ENCODE measurements at regions not wholly inside any gene's neighbourhood (a gene's known extent, or its start where the extent isn't known, plus 50 kb on each side); places are given as distances from the start of the nearest gene placed in this dataset.

DNA sequence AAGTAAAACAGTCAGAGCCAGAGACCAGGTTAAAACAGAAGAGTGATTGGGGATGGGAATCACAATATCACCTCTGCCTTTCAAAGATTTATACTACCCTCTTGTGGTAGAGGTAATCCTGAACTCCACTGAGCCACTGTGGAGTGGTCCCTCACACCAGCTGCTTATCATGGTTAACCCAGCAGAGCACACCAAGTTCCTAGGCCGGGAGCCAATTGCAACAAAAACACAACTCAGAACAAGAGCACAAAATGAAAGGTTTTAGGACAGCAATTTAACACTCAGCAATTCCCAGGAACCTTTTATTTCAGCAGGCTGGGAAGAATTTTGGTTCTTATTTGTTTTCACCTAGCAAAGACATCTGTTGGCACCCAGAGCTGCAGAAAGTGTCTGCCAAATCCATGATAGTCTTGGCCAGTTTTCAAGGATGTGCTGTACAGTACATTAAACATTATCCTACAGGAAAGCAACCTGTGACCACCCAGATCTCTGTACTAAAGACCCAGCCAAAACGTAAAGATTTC is 220.5 kb upstream of the ATXN7L3B start:
- TF ChIP-seq JUND (IDR thresholded peaks at IDR 0.05; ENCODE audit: low read depth): no peak
- in situ Hi-C loops (cut with HindIII; ENCODE audit: low pct_unique_long_range_greater_than_20kb, low sequenced_read_pairs): no loop called here
- peak; percentile 24 to 67 for DNase-seq (ENCODE audit: low read depth in 1 of 2, low spot score in 1 of 2)

GRCh38 chr12:74317741-74318140 is 219.9 kb upstream of the ATXN7L3B start:
- in situ Hi-C loops (cut with HindIII; ENCODE audit: low pct_unique_long_range_greater_than_20kb, low sequenced_read_pairs): no loop called here
- DNase-seq (ENCODE audit: low read depth in 1 of 2, low spot score in 1 of 2): no peak
- no peak for TF ChIP-seq JUND (IDR thresholded peaks at IDR 0.05; ENCODE audit: low read depth)

GRCh38 chr12:74319886-74320285 is 217.7 kb upstream of the ATXN7L3B start:
- no peak for DNase-seq (ENCODE audit: low read depth in 1 of 2, low spot score in 1 of 2)
- in situ Hi-C loops (cut with HindIII; ENCODE audit: low pct_unique_long_range_greater_than_20kb, low sequenced_read_pairs): no loop called here
- no peak for TF ChIP-seq JUND (IDR thresholded peaks at IDR 0.05; ENCODE audit: low read depth)

- in situ Hi-C loops (cut with HindIII; ENCODE audit: low pct_unique_long_range_greater_than_20kb, low sequenced_read_pairs): no loop called here
- no peak for DNase-seq (ENCODE audit: low read depth in 1 of 2, low spot score in 1 of 2)
- TF ChIP-seq JUND (IDR thresholded peaks at IDR 0.05; ENCODE audit: low read depth): no peak
These were observed 216.3 kb upstream of the ATXN7L3B start for GRCh38 chr12:74321381-74321780.

DNA sequence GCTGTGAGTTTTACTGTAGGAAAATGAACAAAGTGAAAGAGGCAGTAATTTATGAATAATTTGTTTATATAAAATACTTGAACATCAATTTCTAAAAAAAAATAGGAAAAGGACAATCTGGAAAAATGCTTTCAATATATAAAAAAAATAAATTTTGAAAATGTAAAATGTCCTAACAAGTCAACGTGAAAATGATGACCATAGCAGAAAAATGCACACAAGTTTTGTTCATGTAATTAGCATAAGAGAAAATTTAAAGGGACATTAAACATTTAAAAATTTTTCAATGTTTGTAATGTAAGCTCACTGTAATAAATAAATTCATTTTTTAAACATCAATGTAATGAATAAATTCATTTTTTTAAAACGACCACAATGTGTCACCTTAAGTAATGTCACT is 214.8 kb upstream of the ATXN7L3B start:
- no peak for DNase-seq (ENCODE audit: low read depth in 1 of 2, low spot score in 1 of 2)
- no peak for TF ChIP-seq JUND (IDR thresholded peaks at IDR 0.05; ENCODE audit: low read depth)
- in situ Hi-C loops (cut with HindIII; ENCODE audit: low pct_unique_long_range_greater_than_20kb, low sequenced_read_pairs): no loop called here

- in situ Hi-C loops (cut with HindIII; ENCODE audit: low pct_unique_long_range_greater_than_20kb, low sequenced_read_pairs): no loop called here
- DNase-seq (ENCODE audit: low read depth in 1 of 2, low spot score in 1 of 2): peak in 1 of 2 experiments; percentile 47
- no peak for TF ChIP-seq JUND (IDR thresholded peaks at IDR 0.05; ENCODE audit: low read depth)
These were observed 209.0 kb upstream of the ATXN7L3B start for GRCh38 chr12:74328623-74329022.

- no peak for TF ChIP-seq JUND (IDR thresholded peaks at IDR 0.05; ENCODE audit: low read depth)
- in situ Hi-C loops (cut with HindIII; ENCODE audit: low pct_unique_long_range_greater_than_20kb, low sequenced_read_pairs): no loop called here
- DNase-seq (ENCODE audit: low read depth in 1 of 2, low spot score in 1 of 2): peak in 1 of 2 experiments; percentile 24
These were observed 202.9 kb upstream of the ATXN7L3B start for GRCh38 chr12:74334780-74335179.

- DNase-seq (ENCODE audit: low read depth in 1 of 2, low spot score in 1 of 2): no peak
- in situ Hi-C loops (cut with HindIII; ENCODE audit: low pct_unique_long_range_greater_than_20kb, low sequenced_read_pairs): no loop called here
- no peak for TF ChIP-seq JUND (IDR thresholded peaks at IDR 0.05; ENCODE audit: low read depth)
These were observed 199.7 kb upstream of the ATXN7L3B start for GRCh38 chr12:74337951-74338350.

- DNase-seq (ENCODE audit: low read depth in 1 of 2, low spot score in 1 of 2): no peak
- in situ Hi-C loops (cut with HindIII; ENCODE audit: low pct_unique_long_range_greater_than_20kb, low sequenced_read_pairs): no loop called here
- no peak for TF ChIP-seq JUND (IDR thresholded peaks at IDR 0.05; ENCODE audit: low read depth)
These were observed 198.4 kb upstream of the ATXN7L3B start for GRCh38 chr12:74339211-74339610.

- no peak for DNase-seq (ENCODE audit: low read depth in 1 of 2, low spot score in 1 of 2)
- in situ Hi-C loops (cut with HindIII; ENCODE audit: low pct_unique_long_range_greater_than_20kb, low sequenced_read_pairs): no loop called here
- TF ChIP-seq JUND (IDR thresholded peaks at IDR 0.05; ENCODE audit: low read depth): no peak
These were observed 187.7 kb upstream of the ATXN7L3B start for GRCh38 chr12:74349925-74350324.

- peak in 1 of 2 experiments; percentile 47 for DNase-seq (ENCODE audit: low read depth in 1 of 2, low spot score in 1 of 2)
- in situ Hi-C loops (cut with HindIII; ENCODE audit: low pct_unique_long_range_greater_than_20kb, low sequenced_read_pairs): no loop called here
- no peak for TF ChIP-seq JUND (IDR thresholded peaks at IDR 0.05; ENCODE audit: low read depth)
These were observed 172.3 kb upstream of the ATXN7L3B start for GRCh38 chr12:74365178-74365964.

DNA sequence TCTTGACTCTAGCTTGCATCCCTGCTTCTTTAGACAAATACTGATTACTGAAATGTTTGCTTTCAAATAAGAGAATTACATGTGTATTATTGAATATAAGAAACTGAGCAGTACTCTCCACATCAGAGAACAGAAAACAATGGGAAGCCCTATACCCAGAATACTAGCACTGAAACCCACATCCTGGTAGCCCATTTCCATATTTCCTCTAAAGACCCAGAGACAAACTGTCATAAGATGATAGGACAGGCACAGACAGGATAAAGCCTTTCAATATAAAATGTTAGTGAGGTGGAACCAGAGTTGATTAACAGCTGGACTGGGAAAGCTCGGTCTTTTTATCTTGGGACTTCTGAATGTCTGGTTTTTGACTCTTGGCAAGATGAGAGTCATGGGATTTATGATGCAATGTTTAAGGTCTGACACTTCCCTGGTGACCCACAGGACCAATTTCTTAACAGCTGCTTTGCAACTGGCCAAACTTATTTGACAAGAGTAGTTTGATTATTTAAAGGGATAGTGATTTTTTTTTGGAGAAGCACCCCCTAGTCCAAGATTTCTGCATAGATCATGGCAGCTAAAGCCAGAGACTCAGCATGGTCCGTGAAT is 166.9 kb upstream of the ATXN7L3B start:
- no peak for TF ChIP-seq JUND (IDR thresholded peaks at IDR 0.05; ENCODE audit: low read depth)
- DNase-seq (ENCODE audit: low read depth in 1 of 2, low spot score in 1 of 2): no peak
- in situ Hi-C loops (cut with HindIII; ENCODE audit: low pct_unique_long_range_greater_than_20kb, low sequenced_read_pairs): no loop called here

DNA sequence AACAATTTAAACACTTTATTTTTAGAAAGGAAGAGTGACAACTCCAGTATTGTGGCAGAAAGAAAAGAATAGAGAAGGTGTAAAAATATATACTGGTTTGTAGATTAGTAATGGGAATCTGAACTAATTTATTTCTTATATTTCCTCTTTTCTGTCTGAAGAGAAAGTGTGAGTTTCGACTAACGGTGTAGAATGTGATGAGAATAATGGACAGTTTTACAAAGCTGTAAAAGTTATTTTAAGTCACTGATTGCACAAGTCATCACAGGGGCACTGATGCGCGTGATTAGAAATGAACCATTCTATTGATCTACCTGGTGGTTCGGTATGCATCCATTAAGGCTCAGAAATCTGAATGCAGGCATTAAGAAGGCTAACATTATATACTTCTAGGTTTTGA is 158.5 kb upstream of the ATXN7L3B start:
- TF ChIP-seq JUND (IDR thresholded peaks at IDR 0.05; ENCODE audit: low read depth): no peak
- no peak for DNase-seq (ENCODE audit: low read depth in 1 of 2, low spot score in 1 of 2)
- in situ Hi-C loops (cut with HindIII; ENCODE audit: low pct_unique_long_range_greater_than_20kb, low sequenced_read_pairs): no loop called here

Measured in T47D (cell line).